ENCODE measurements at regions not wholly inside any gene's neighbourhood (a gene's known extent, or its start where the extent isn't known, plus 50 kb on each side); places are given as distances from the start of the nearest gene placed in this dataset.
A peak's percentile ranks its signal among the peaks of the same experiment; 100 is the strongest.

GRCh38 chr5:8436924-8437323 lies 568.0 kb downstream of the MTRR start:
- Histone ChIP-seq H3K4me3 (ENCODE audit: low read length) (no peak overlapping the region), H3K27ac (ENCODE audit: low read depth, low read length) (no peak overlapping the region), H3K4me1 (ENCODE audit: control insufficient read depth, insufficient read depth, low read length) (no peaks in the 10 kb centered on the region), H3K27me3 (ENCODE audit: control insufficient read depth, insufficient read depth, low read length) (no peaks in the 10 kb centered on the region), H3K9ac (ENCODE audit: low read length) (no peak overlapping the region), H3K36me3 (ENCODE audit: control insufficient read depth, insufficient read depth, low read length) (no peaks in the 10 kb centered on the region)

- no peak overlapping the region for H3K9ac ChIP-seq (ENCODE audit: low read length)
Observed at GRCh38 chr5:8445139-8445538, 576.2 kb downstream of the MTRR start.

GRCh38 chr5:8446179-8446578 lies 577.2 kb downstream of the MTRR start:
- no peaks in the 10 kb centered on the region for H3K36me3 ChIP-seq (ENCODE audit: control insufficient read depth, insufficient read depth, low read length)
- no peak overlapping the region for H3K9ac ChIP-seq (ENCODE audit: low read length)
- H3K27me3 ChIP-seq (ENCODE audit: control insufficient read depth, insufficient read depth, low read length): no peaks in the 10 kb centered on the region
- no peak overlapping the region for H3K27ac ChIP-seq (ENCODE audit: low read depth, low read length)
- no peaks in the 10 kb centered on the region for H3K4me1 ChIP-seq (ENCODE audit: control insufficient read depth, insufficient read depth, low read length)
- no peak overlapping the region for H3K4me3 ChIP-seq (ENCODE audit: low read length)

More at GRCh38 chr5:8445139-8445538, 576.2 kb downstream of the MTRR start:
- no peak overlapping the region for H3K27ac ChIP-seq (ENCODE audit: low read depth, low read length)
- no peaks in the 10 kb centered on the region for H3K4me1 ChIP-seq (ENCODE audit: control insufficient read depth, insufficient read depth, low read length)
- H3K27me3 ChIP-seq (ENCODE audit: control insufficient read depth, insufficient read depth, low read length): no peaks in the 10 kb centered on the region
- no peak overlapping the region for H3K4me3 ChIP-seq (ENCODE audit: low read length)
- no peaks in the 10 kb centered on the region for H3K36me3 ChIP-seq (ENCODE audit: control insufficient read depth, insufficient read depth, low read length)

- no peaks in the 10 kb centered on the region for H3K27me3 ChIP-seq (ENCODE audit: control insufficient read depth, insufficient read depth, low read length)
- no peak overlapping the region for H3K9ac ChIP-seq (ENCODE audit: low read length)
- peak overlapping the region; percentile 87 for H3K27ac ChIP-seq (ENCODE audit: low read depth, low read length)
- H3K4me1 ChIP-seq (ENCODE audit: control insufficient read depth, insufficient read depth, low read length): no peaks in the 10 kb centered on the region
- peak overlapping the region; percentile 33 for H3K4me3 ChIP-seq (ENCODE audit: low read length)
- H3K36me3 ChIP-seq (ENCODE audit: control insufficient read depth, insufficient read depth, low read length): no peaks in the 10 kb centered on the region
Observed at GRCh38 chr5:8456846-8457186, 587.9 kb downstream of the MTRR start.

GRCh38 chr5:8457187-8458037 lies 588.5 kb downstream of the MTRR start:
- Histone ChIP-seq H3K9ac (ENCODE audit: low read length) (no peak overlapping the region), H3K4me3 (ENCODE audit: low read length) (peak overlapping the region; percentile 79), H3K36me3 (ENCODE audit: control insufficient read depth, insufficient read depth, low read length) (no peaks in the 10 kb centered on the region), H3K27ac (ENCODE audit: low read depth, low read length) (peak overlapping the region; percentile 87), H3K27me3 (ENCODE audit: control insufficient read depth, insufficient read depth, low read length) (no peaks in the 10 kb centered on the region), H3K4me1 (ENCODE audit: control insufficient read depth, insufficient read depth, low read length) (no peaks in the 10 kb centered on the region)

GRCh38 chr5:8458038-8458383 lies 589.1 kb downstream of the MTRR start:
- Histone ChIP-seq H3K4me1 (ENCODE audit: control insufficient read depth, insufficient read depth, low read length) (no peaks in the 10 kb centered on the region), H3K27me3 (ENCODE audit: control insufficient read depth, insufficient read depth, low read length) (no peaks in the 10 kb centered on the region), H3K9ac (ENCODE audit: low read length) (no peak overlapping the region), H3K4me3 (ENCODE audit: low read length) (peak overlapping the region; percentile 79), H3K36me3 (ENCODE audit: control insufficient read depth, insufficient read depth, low read length) (no peaks in the 10 kb centered on the region), H3K27ac (ENCODE audit: low read depth, low read length) (no peak overlapping the region)

- H3K27me3 ChIP-seq (ENCODE audit: control insufficient read depth, insufficient read depth, low read length): no peaks in the 10 kb centered on the region
- no peaks in the 10 kb centered on the region for H3K36me3 ChIP-seq (ENCODE audit: control insufficient read depth, insufficient read depth, low read length)
- H3K9ac ChIP-seq (ENCODE audit: low read length): no peak overlapping the region
- no peak overlapping the region for H3K4me3 ChIP-seq (ENCODE audit: low read length)
- H3K27ac ChIP-seq (ENCODE audit: low read depth, low read length): no peak overlapping the region
- H3K4me1 ChIP-seq (ENCODE audit: control insufficient read depth, insufficient read depth, low read length): no peaks in the 10 kb centered on the region
Observed at GRCh38 chr5:8461543-8461942, 592.6 kb downstream of the MTRR start.

GRCh38 chr5:8462565-8462964 lies 593.6 kb downstream of the MTRR start:
- Histone ChIP-seq H3K36me3 (ENCODE audit: control insufficient read depth, insufficient read depth, low read length) (no peaks in the 10 kb centered on the region), H3K9ac (ENCODE audit: low read length) (no peak overlapping the region), H3K4me3 (ENCODE audit: low read length) (no peak overlapping the region), H3K27me3 (ENCODE audit: control insufficient read depth, insufficient read depth, low read length) (no peaks in the 10 kb centered on the region), H3K27ac (ENCODE audit: low read depth, low read length) (no peak overlapping the region), H3K4me1 (ENCODE audit: control insufficient read depth, insufficient read depth, low read length) (no peaks in the 10 kb centered on the region)

- Histone ChIP-seq H3K36me3 (ENCODE audit: control insufficient read depth, insufficient read depth, low read length) (no peaks in the 10 kb centered on the region), H3K4me3 (ENCODE audit: low read length) (no peak overlapping the region), H3K4me1 (ENCODE audit: control insufficient read depth, insufficient read depth, low read length) (no peaks in the 10 kb centered on the region), H3K27ac (ENCODE audit: low read depth, low read length) (no peak overlapping the region), H3K9ac (ENCODE audit: low read length) (no peak overlapping the region), H3K27me3 (ENCODE audit: control insufficient read depth, insufficient read depth, low read length) (no peaks in the 10 kb centered on the region)
Observed at GRCh38 chr5:8470489-8470888, 601.5 kb downstream of the MTRR start.

- H3K4me1 ChIP-seq (ENCODE audit: control insufficient read depth, insufficient read depth, low read length): no peaks in the 10 kb centered on the region
Observed at GRCh38 chr5:8471581-8471980, 602.6 kb downstream of the MTRR start.

GRCh38 chr5:8473016-8473415 lies 604.1 kb downstream of the MTRR start:
- H3K36me3 ChIP-seq (ENCODE audit: control insufficient read depth, insufficient read depth, low read length): no peaks in the 10 kb centered on the region
- H3K9ac ChIP-seq (ENCODE audit: low read length): no peak overlapping the region
- no peak overlapping the region for H3K4me3 ChIP-seq (ENCODE audit: low read length)
- H3K27me3 ChIP-seq (ENCODE audit: control insufficient read depth, insufficient read depth, low read length): no peaks in the 10 kb centered on the region
- no peaks in the 10 kb centered on the region for H3K4me1 ChIP-seq (ENCODE audit: control insufficient read depth, insufficient read depth, low read length)
- H3K27ac ChIP-seq (ENCODE audit: low read depth, low read length): no peak overlapping the region

More at GRCh38 chr5:8471581-8471980, 602.6 kb downstream of the MTRR start:
- Histone ChIP-seq H3K36me3 (ENCODE audit: control insufficient read depth, insufficient read depth, low read length) (no peaks in the 10 kb centered on the region), H3K9ac (ENCODE audit: low read length) (no peak overlapping the region), H3K27ac (ENCODE audit: low read depth, low read length) (no peak overlapping the region), H3K4me3 (ENCODE audit: low read length) (no peak overlapping the region), H3K27me3 (ENCODE audit: control insufficient read depth, insufficient read depth, low read length) (no peaks in the 10 kb centered on the region)

GRCh38 chr5:8473827-8474568 lies 605.0 kb downstream of the MTRR start:
- H3K27ac ChIP-seq (ENCODE audit: low read depth, low read length): no peak overlapping the region
- H3K9ac ChIP-seq (ENCODE audit: low read length): no peak overlapping the region
- H3K4me1 ChIP-seq (ENCODE audit: control insufficient read depth, insufficient read depth, low read length): no peaks in the 10 kb centered on the region

GRCh38 chr5:8474569-8474930 lies 605.6 kb downstream of the MTRR start:
- Histone ChIP-seq H3K27me3 (ENCODE audit: control insufficient read depth, insufficient read depth, low read length) (no peaks in the 10 kb centered on the region), H3K9ac (ENCODE audit: low read length) (no peak overlapping the region), H3K4me1 (ENCODE audit: control insufficient read depth, insufficient read depth, low read length) (no peaks in the 10 kb centered on the region), H3K4me3 (ENCODE audit: low read length) (no peak overlapping the region), H3K36me3 (ENCODE audit: control insufficient read depth, insufficient read depth, low read length) (no peaks in the 10 kb centered on the region), H3K27ac (ENCODE audit: low read depth, low read length) (no peak overlapping the region)

More at GRCh38 chr5:8473827-8474568, 605.0 kb downstream of the MTRR start:
- H3K27me3 ChIP-seq (ENCODE audit: control insufficient read depth, insufficient read depth, low read length): no peaks in the 10 kb centered on the region
- H3K4me3 ChIP-seq (ENCODE audit: low read length): no peak overlapping the region
- H3K36me3 ChIP-seq (ENCODE audit: control insufficient read depth, insufficient read depth, low read length): no peaks in the 10 kb centered on the region
